HL-60 (cell line): ENCODE measurements at regions not wholly inside any gene's neighbourhood (a gene's known extent, or its start where the extent isn't known, plus 50 kb on each side); places are given as distances from the start of the nearest gene placed in this dataset.

Experiments used
- CTCF ChIP-seq: IDR thresholded peaks from one replicate; pipeline ENCODE4 v1.5.1; 2011; ENCODE audit warnings: low read length, control low read depth, inconsistent platforms; ENCODE audit not compliant: insufficient read depth
- GABPA ChIP-seq: IDR thresholded peaks from 2 replicates; pipeline ENCODE4 v1.6.1; 2012; ENCODE audit warnings: low read depth

- TF ChIP-seq CTCF (no peak), GABPA (no peak)
Observed at GRCh38 chr20:11791316-11791715, 126.4 kb upstream of the BTBD3 start.
